ENCODE measurements at regions not wholly inside any gene's neighbourhood (a gene's known extent, or its start where the extent isn't known, plus 50 kb on each side); places are given as distances from the start of the nearest gene placed in this dataset.
"Not testable (repeated sequence)": the region's sequence is repeated elsewhere in the genome, so short reads cannot be mapped to it uniquely, and the experiment has no call there.

- DNase-seq (ENCODE audit: low spot score) = no peak
Observed at GRCh38 chr18:68428661-68429060, 286.2 kb downstream of the TMX3 start.

- peak; percentile 53 for DNase-seq (ENCODE audit: low spot score)
Observed at GRCh38 chr18:68427951-68428401, 286.9 kb downstream of the TMX3 start.

- DNase-seq (ENCODE audit: low spot score) = no peak
Observed at GRCh38 chr18:68426731-68427315, 288.1 kb downstream of the TMX3 start.

- DNase-seq (ENCODE audit: low spot score) = no peak
Observed at GRCh38 chr18:68418881-68419280, 296.0 kb downstream of the TMX3 start.

- DNase-seq (ENCODE audit: low spot score) = no peak
Observed at GRCh38 chr18:68418226-68418868, 296.6 kb downstream of the TMX3 start.

- DNase-seq (ENCODE audit: low spot score) = no peak
Observed at GRCh38 chr18:68417826-68418225, 297.1 kb downstream of the TMX3 start.

- DNase-seq (ENCODE audit: low spot score) = no peak
Observed at GRCh38 chr18:68417166-68417799, 297.6 kb downstream of the TMX3 start.

- no peak for DNase-seq (ENCODE audit: low spot score)
Observed at GRCh38 chr18:68414407-68414806, 300.5 kb downstream of the TMX3 start.

GRCh38 chr18:68409576-68409975 lies 305.3 kb downstream of the TMX3 start:
- DNase-seq (ENCODE audit: low spot score) = no peak

GRCh38 chr18:68406761-68407160 lies 308.1 kb downstream of the TMX3 start:
- DNase-seq (ENCODE audit: low spot score) = no peak

GRCh38 chr18:68402784-68403183 lies 312.1 kb downstream of the TMX3 start:
- DNase-seq (ENCODE audit: low spot score) = no peak

- no peak for DNase-seq (ENCODE audit: low spot score)
Observed at GRCh38 chr18:68400889-68401288, 314.0 kb downstream of the TMX3 start.

GRCh38 chr18:68399721-68400120 lies 315.2 kb downstream of the TMX3 start:
- DNase-seq (ENCODE audit: low spot score) = no peak

GRCh38 chr18:68397241-68398035 lies 317.5 kb downstream of the TMX3 start:
- no peak for DNase-seq (ENCODE audit: low spot score)

- no peak for DNase-seq (ENCODE audit: low spot score)
Observed at GRCh38 chr18:68394705-68395104, 320.2 kb downstream of the TMX3 start.

- DNase-seq (ENCODE audit: low spot score) = no peak
Observed at GRCh38 chr18:68391801-68392200, 323.1 kb downstream of the TMX3 start.

GRCh38 chr18:68387246-68387645 lies 327.7 kb downstream of the TMX3 start:
- DNase-seq (ENCODE audit: low spot score) = no peak

GRCh38 chr18:68383979-68384378 lies 330.9 kb downstream of the TMX3 start:
- DNase-seq (ENCODE audit: low spot score) = not testable (repeated sequence)

- DNase-seq (ENCODE audit: low spot score) = no peak
Observed at GRCh38 chr18:68376926-68377325, 338.0 kb downstream of the TMX3 start.

GRCh38 chr18:68362907-68363306 lies 352.0 kb downstream of the TMX3 start:
- no peak for DNase-seq (ENCODE audit: low spot score)

- no peak for DNase-seq (ENCODE audit: low spot score)
Observed at GRCh38 chr18:68355637-68356036, 359.3 kb downstream of the TMX3 start.

GRCh38 chr18:68354176-68354575 lies 360.7 kb downstream of the TMX3 start:
- no peak for DNase-seq (ENCODE audit: low spot score)

All from AG08396 (cell line).